Uterus (tissue), 2 donors: ENCODE measurements at regions not wholly inside any gene's neighbourhood (a gene's known extent, or its start where the extent isn't known, plus 50 kb on each side); places are given as distances from the start of the nearest gene placed in this dataset.

Experiments used
- CTCF ChIP-seq, 4 experiments: fragments of 200-600 bp in 2 of 4; fragments of 450-650 bp in 2 of 4; sonication (generic) in 2 of 4; IDR thresholded peaks; one replicate each; pipeline ENCODE4 v1.5.1; 2016 to 2019; ENCODE audit warnings: antibody characterized with exemption in 4 of 4, mild to moderate bottlenecking in 2 of 4, moderate library complexity in 1 of 4
- POLR2A ChIP-seq, 2 donors: fragments of 450-650 bp; IDR thresholded peaks; one replicate each; pipeline ENCODE4 v1.6.1; 2016; ENCODE audit warnings: antibody characterized with exemption in 2 of 2, mild to moderate bottlenecking in 1 of 2, moderate library complexity in 1 of 2

GRCh38 chr13:90938848-90939247, 408.6 kb upstream of the MIR17HG start:
- TF ChIP-seq CTCF (IDR thresholded peaks at IDR 0.05) (no peak), POLR2A (IDR thresholded peaks at IDR 0.05) (no peak)
